ENCODE measurements at regions not wholly inside any gene's neighbourhood (a gene's known extent, or its start where the extent isn't known, plus 50 kb on each side); places are given as distances from the start of the nearest gene placed in this dataset.

DNA sequence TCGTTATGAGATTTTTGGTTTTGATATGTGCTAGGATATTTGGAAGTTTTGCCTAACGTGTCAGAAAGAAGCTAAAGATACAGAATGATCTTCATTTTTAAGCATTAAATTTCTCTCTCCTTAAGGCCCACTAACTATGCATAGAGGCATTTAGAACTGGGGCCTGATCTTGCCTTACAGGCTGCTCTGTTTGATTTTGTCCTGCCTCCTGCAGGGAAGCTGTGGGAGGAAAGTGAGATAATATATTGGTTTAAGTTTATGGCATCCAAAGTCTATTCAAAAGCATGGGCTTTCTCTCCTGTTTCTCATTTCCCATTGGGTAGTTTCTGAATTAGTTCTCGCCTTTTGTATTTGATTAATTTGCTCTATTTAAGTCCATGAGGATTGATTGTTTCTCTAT lies 250.3 kb upstream of the FBXO33 start:
- no peak overlapping the region for H2AFZ ChIP-seq (ENCODE audit: low read length)
- H3K9me3 ChIP-seq (ENCODE audit: control insufficient read depth, low read depth, low read length) = no peaks in the 10 kb centered on the region
- H2AK5ac ChIP-seq (ENCODE audit: insufficient read length, low read length) = no peak overlapping the region
- no peaks in the 10 kb centered on the region for H3K79me1 ChIP-seq (ENCODE audit: insufficient read depth, low read depth, low read length, poor library complexity, severe bottlenecking)
- no peak overlapping the region for H2BK15ac ChIP-seq (ENCODE audit: low read depth, low read length)
- H3K18ac ChIP-seq (ENCODE audit: insufficient read length, low read depth, low read length) = no peak overlapping the region
- H4K8ac ChIP-seq (replicated peaks; ENCODE audit: insufficient read length, low read depth, low read length) = no peak overlapping the region
- H2BK5ac ChIP-seq (ENCODE audit: insufficient read length, low read length) = no peak overlapping the region
- no peak overlapping the region for H2BK20ac ChIP-seq (ENCODE audit: low read depth, low read length, poor library complexity, severe bottlenecking)
- H3K56ac ChIP-seq (ENCODE audit: insufficient read length, low read depth, low read length) = no peak overlapping the region
- H4K20me1 ChIP-seq (ENCODE audit: control insufficient read depth, insufficient read depth, insufficient read length) = no peaks in the 10 kb centered on the region
- Mint-ChIP-seq H3K4me3 (no peak overlapping the region), H3K36me3 (ENCODE audit: insufficient read depth in 1 of 3, low read depth in 3 of 3) (no peaks in the 10 kb centered on the region), H3K9me3 (no peaks in the 10 kb centered on the region), H3K27me3 (ENCODE audit: low read depth) (no peaks in the 10 kb centered on the region), H3K27ac (peak overlapping the region in 1 of 3 experiments; percentile 2; a peak in 2 of 7 replicates), H3K4me1 (peaks cover 27 to 28% of the 10 kb centered on the region in 2 experiments)
- H2BK12ac ChIP-seq (ENCODE audit: insufficient read length, low read depth, low read length) = no peak overlapping the region
- WGBS (ENCODE audit: extremely low coverage, insufficient read length, low lambda C conversion rate) = no CpG with 5 or more reads among the region's 3 CpGs
- H3K23ac ChIP-seq (ENCODE audit: insufficient read length, low read depth, low read length) = no peak overlapping the region
- H2BK120ac ChIP-seq (ENCODE audit: low read depth, low read length, poor library complexity, severe bottlenecking) = no peak overlapping the region
- H3K4ac ChIP-seq (ENCODE audit: low read depth, low read length) = no peak overlapping the region
- H3K27me3 ChIP-seq (ENCODE audit: insufficient read depth, low read length) = no peaks in the 10 kb centered on the region
- no peak overlapping the region for H3K4me2 ChIP-seq (ENCODE audit: insufficient read depth, insufficient read length, low read length)
- no peaks in the 10 kb centered on the region for H3K23me2 ChIP-seq (ENCODE audit: insufficient read length, low read depth, low read length, poor library complexity, severe bottlenecking)
- no peak for DNase-seq
- no peak overlapping the region for H4K5ac ChIP-seq (ENCODE audit: insufficient read length, low read depth, low read length)
- H4K91ac ChIP-seq (ENCODE audit: insufficient read length, low read depth, low read length) = no peak overlapping the region
- H3K9ac ChIP-seq (ENCODE audit: extremely low read depth, insufficient read length, low read length) = no peak overlapping the region
- H3K79me2 ChIP-seq (ENCODE audit: insufficient read depth, low read length) = no peaks in the 10 kb centered on the region
- H3K4me1 ChIP-seq (ENCODE audit: insufficient read depth, low read length) = no peaks in the 10 kb centered on the region
- TF ChIP-seq, protein P1, sequence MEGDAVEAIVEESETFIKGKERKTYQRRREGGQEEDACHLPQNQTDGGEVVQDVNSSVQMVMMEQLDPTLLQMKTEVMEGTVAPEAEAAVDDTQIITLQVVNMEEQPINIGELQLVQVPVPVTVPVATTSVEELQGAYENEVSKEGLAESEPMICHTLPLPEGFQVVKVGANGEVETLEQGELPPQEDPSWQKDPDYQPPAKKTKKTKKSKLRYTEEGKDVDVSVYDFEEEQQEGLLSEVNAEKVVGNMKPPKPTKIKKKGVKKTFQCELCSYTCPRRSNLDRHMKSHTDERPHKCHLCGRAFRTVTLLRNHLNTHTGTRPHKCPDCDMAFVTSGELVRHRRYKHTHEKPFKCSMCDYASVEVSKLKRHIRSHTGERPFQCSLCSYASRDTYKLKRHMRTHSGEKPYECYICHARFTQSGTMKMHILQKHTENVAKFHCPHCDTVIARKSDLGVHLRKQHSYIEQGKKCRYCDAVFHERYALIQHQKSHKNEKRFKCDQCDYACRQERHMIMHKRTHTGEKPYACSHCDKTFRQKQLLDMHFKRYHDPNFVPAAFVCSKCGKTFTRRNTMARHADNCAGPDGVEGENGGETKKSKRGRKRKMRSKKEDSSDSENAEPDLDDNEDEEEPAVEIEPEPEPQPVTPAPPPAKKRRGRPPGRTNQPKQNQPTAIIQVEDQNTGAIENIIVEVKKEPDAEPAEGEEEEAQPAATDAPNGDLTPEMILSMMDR (conservative IDR thresholded peaks at IDR 0.05) = no peak
- H3K27ac ChIP-seq (ENCODE audit: insufficient read length, low read depth, low read length) = no peak overlapping the region
- no peak overlapping the region for H3T11ph ChIP-seq (ENCODE audit: low read length)
- H3K14ac ChIP-seq (ENCODE audit: insufficient read depth, low read length) = no peak overlapping the region
